ENCODE measurements at regions not wholly inside any gene's neighbourhood (a gene's known extent, or its start where the extent isn't known, plus 50 kb on each side); places are given as distances from the start of the nearest gene placed in this dataset.
"Not testable (repeated sequence)": the region's sequence is repeated elsewhere in the genome, so short reads cannot be mapped to it uniquely, and the experiment has no call there.

DNA sequence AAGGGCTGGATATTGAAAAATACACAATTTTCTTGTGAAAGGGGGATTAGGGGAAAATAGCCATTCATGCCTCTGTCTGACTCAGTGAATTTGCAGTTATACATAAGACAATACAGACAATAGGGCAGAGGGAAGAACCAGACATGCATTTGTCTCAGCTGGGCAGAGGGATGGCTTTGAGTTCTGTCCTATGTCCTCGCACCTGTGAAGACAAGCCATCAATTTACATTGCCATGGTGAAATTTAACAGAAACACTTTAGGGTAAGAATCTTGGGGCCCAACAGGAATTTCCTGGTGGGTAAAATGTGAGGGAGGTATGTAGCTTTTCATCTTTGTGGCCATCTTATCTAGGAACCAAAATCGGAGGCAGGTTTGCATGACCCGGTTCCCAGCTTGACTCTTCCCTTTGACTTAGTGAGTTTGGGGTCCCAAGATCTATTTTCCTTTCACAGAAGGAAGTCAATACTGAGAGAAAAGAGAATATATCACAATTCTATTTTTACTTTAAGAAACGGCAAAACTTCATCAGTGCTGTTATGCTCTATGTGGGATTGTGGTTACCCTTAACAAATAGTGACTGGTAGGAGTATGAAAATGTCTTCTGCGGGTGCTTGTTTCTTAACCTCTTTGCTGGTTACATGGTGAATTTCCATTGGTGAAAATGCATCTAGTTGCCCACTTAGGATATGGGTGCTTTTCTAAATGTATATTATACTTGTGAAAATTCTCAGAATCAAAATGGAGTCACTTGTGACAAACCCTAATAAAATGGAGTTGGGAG is 221.8 kb downstream of the SPP2 start:
- no peak for DNase-seq

DNA sequence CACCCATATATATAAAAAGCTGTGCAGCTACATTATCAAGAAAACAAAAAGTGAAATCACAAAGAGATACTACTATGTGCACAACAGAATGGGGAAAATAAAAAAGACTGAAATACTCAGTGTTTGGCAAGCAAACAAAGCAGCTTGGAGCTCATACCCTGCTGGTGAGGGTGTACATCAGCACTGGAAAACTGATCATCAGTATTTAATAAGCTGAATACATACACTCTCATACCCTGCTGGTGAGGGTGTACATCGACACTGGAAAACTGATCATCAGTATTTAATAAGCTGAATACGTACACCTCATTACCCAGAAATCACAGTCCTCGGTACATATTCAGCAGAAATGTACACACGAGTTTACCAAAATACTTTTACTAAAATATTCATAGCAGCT is 220.8 kb downstream of the SPP2 start:
- DNase-seq: no peak

DNA sequence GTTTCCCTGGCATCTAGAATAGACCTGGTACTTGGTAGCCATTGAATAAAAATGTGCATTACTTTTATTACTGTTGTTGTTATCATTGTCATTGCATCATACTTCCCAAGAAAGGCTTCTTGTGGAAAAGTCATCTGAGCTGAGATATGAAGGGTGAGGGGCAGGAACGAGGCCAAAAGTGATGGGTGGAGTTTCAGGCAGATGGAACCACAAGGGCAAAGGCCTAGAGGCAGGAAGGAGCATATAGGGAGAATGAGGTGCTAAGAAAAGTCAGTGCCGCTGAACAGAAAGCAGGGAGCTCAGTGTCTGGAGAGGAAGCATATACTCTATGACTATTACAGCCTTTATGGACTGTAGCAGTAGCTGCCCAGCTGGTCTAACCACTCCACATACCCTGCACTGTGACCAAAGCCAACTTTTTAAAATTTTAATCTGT is 219.3 kb downstream of the SPP2 start:
- no peak for DNase-seq

DNA sequence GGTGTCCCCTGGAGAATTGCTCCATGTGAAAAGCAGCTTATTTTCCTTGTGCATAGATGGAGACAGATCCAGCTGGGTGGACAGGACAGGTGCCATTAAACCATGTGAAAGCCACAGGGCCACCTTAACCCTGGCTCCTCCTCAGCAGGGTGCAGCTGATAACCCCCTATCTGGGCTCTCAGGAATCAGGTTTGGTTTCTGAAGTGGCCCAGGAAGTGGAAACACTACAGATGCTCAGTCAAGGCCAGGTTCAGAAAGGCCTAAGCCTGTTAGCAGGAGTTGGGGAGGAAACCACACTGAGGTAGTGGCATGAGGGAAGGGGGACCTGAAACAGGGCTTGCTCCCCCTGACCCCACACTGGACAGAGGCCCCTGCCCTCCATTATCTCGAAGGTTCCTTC is 217.0 kb downstream of the SPP2 start:
- no peak for DNase-seq

DNA sequence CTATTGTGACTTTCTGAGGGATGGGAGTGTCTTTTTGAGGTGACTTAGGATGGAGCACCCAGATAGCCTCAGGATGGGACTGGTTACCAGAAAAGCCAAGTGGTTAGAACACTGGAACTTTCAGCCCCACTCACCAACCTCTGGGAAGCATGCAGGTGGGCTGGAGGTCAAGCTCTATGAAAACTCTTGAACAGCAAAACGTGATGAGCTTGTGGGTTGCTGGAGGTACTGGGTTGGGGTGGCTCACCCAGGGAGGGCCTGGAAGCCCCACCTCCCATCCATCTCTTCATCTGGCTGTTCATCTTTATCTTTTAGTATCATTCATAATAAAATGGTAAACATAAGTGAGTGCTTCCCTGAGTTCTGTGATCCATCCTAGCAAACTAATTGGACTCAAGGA is 216.4 kb downstream of the SPP2 start:
- no peak for DNase-seq

DNA sequence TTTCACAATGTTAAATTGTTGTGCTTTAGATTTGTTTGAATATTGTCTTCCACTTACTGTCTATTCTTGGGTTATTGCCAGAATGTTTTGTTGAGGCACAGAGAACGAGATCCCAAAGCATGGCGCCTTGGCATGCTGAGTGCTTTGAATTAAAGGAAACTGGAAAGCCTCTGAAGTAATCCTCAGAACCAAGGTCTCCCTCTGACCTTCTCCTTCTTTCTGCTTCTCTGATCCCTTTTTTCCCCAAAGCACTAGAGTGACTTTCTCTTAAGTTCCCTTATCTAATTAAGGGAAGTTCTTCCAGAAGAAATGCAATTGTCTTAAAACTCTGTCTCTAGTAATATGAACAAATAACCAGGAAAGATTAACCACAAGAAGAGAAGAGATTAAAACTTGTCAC is 214.7 kb downstream of the SPP2 start:
- no peak for DNase-seq

DNA sequence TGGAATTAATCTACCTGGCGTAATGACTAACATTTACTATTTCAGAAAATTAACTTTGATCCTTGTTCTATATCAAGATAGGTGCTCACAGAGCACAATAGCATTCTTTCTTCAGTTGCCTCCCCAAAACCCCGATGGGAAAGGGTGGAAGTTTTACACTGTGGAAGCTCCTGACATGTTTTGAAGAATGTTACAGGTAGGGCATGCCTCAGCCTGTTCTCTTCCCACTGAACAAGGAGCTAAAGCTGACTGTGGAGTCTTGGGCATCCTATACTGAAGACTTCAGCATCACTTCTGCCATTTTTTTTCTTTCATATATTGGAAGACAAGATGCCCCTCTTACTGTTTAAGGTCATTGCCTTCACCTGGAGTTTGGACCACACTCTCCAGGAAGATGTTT is 211.2 kb downstream of the SPP2 start:
- no peak for DNase-seq

DNA sequence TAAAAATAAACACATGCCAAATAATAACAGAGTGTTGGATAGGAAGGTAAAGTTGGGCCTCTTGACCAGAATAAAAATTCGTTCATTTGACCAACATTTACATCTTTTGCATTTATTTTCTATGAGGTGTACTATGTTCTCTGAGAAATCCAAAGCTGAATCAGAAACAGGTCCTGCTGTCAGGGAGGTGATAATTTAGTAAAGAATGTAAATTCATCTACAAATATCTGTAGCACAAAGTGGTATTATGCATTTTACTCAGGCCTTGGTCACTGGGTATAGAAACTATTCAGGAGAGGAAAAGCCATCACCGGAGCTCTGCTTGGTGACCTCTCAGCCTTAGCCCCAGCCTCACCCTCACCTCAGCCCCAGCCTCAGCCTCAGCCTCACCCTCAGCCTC is 208.9 kb downstream of the SPP2 start:
- no peak for DNase-seq

DNA sequence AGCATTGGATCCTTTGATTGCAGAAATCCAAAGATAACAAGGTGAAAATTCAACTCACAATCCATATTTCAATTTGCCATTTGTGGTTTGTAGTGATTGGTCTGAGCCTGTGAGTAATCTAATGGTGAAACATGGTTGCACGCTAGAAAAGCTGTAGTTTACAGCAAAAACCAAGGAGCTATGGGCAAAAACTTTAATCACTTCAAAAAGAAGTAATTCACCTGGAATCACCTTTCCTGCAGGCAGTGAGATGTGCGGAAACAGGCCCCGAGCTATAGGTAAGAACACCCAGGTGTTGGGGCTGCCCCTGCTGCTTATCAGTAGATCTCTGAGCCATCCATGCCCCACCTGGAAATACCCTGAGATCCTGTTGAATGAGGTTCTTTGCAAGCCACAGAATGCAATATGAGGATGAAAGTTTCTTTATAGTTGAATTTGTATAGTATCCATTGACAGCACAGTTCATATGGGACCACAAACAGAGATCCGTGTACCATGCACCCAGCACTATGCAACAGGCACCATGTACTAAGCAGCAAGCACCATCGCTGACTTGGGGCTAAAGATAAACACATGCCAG is 208.2 kb downstream of the SPP2 start:
- no peak for DNase-seq

DNA sequence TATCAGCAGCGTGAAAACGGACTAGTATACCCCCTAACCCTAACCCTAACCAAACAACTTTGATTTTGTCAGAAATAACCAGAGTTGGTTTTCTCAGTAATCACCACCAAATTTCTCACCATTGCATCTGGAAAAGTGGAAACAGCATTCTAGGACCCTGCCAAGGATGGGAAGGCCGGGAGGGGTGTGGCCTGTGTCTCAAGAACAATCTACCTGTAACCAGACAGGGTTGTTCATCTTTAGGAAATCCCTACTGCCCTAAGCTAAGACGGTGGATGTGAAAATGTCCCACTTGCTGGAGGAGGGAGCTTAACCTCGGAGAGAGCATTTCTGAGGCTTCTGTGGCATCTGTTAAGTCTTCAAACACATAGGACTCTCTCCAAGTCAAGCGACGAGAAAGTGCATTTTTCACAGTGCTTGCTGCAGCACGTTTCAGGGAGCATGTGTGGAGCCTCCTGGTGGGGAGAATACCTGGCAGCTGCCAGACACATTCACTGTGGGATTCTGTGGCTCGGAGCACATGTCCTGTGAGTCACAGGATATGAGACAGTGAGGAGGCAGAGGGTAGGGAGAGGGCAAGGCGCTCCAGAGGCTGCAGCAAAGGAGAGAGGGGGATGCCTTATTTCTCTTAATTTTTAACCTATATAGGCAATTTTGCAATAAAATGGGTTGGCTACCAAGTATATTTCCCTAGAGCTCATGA is 207.5 kb downstream of the SPP2 start:
- peak; percentile 29 for DNase-seq

DNA sequence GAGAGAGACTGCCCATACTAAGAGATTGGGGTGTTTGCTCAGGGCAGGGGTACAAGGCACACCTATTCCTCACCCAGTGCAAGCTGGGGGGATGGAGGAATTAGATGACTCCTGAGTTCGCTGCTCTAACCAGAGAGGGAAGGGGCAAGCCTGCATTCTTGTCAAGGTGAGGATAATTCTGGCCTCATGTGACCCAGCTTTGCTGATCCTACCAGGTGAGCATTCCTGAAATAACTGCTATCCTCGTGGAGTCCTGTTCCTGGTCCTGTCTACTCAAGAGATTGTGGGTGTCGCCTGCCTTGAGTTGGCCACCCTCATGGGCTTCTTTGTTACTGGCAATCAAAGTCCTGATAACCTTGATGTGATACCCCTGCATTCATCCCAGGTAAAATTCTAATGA is 206.0 kb downstream of the SPP2 start:
- no peak for DNase-seq

DNA sequence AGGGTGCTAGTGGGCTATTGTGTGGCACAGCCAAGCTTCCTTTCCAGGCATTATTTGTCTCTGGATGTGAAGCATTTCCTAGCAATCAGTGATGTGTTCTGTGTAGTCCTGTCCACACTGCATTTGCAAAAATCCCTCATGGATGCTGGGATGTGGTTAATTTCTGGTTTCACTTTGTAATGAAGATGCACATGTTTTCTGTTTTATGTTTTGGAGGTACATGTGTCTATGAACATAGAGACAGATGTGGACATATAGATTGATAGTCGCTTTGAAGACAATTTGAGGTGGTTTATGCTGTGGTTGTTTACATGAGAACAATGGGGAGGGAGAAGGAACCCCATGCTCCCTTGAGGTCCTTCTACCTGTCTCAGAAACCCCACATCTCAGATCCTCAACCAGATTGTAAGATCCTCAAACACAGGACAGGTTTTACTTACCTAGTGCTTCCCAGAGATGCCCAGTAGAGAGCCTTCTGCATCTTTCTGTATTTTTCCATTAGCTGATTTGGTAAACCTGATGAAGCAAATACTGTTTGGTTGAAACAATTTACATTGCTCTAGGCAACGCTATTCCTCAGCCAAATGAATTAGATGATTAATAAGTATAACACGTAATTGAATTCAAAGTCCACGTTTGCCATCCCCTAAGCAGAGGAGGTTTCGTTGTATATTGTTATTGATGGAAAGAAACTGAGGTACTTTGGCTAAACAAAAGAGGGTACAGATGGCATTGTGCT is 204.4 kb downstream of the SPP2 start:
- no peak for DNase-seq

DNA sequence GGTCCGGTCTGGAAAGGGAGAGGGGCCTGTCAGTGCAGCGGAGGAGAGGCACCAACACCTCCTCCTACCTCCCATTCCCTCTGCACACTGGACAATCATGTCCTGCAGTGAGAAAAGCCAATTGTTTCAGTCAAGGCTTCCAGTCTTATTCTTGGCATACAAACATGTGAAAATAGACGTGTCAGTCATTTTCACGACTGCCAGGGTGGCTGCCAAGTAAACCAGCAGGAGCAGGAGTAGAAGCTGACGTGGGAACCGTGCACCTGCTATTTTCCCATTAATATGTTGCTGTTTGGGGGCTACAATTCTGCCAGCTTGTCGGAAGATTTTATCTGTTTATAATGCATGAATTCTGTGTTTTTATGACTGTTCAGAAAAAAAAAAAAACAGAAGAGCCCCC is 202.3 kb downstream of the SPP2 start:
- DNase-seq: no peak

DNA sequence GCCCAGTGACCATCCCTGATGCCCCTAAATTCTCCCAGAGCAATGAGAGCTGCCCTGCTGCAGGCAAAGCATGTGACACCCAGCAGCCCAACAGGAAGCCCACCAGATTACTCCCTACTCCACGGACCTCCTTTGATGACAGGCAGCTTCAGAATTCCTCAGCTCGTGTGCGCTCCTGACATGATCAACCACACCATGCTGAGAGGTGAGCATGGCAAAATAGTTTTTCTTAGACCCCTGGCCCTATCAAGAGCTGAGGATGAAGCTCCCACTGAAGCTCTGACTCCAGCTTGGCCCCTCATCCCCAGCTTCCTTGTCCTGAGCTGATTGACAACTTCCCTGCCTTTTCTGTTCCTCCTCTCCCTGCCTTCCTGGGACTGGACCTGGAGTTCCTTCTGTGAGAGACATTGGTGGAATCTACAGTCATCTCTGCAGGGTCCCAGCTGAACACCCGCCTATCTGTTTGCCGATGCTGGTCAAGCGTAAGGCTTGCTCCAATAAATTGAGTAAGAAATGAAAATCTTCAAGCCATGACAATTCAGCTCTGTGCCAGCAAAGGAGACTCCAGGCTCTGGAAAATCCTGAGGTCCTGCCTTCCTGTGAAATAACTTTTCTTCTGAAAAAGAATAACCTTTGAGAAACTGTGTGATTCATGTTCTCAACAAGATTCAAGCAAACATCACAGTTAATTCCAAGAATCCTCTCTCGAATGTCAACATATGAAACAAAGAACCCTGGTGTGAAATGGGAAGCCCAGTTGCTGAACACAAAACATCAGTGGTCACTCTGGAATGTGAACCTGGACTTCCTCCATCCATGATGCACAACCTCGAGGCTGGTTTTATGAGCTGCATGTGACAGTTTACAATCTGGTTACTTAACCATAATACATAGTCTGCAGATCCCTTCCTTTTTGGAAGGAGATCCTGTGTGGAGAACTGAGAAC is 201.1 kb downstream of the SPP2 start:
- no peak for DNase-seq

DNA sequence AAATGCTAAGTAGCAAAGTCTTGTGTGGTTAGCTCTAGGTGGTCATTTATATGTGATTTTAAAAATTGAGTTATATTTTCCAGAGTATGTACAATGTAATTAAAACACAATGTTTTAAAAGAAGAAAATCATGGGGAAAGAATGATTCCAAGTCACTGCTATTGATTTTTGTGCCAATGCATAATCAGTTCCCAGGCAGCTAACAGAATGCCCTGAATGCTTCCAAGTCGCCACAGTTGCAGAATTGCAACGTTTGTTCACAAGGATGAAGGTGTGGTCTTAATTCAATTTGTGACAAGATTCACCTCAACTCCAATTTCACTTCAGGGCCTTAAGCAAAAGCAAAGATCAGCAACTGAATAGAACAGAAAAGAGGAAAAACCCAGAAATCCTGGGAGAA is 200.4 kb downstream of the SPP2 start:
- DNase-seq: no peak

DNA sequence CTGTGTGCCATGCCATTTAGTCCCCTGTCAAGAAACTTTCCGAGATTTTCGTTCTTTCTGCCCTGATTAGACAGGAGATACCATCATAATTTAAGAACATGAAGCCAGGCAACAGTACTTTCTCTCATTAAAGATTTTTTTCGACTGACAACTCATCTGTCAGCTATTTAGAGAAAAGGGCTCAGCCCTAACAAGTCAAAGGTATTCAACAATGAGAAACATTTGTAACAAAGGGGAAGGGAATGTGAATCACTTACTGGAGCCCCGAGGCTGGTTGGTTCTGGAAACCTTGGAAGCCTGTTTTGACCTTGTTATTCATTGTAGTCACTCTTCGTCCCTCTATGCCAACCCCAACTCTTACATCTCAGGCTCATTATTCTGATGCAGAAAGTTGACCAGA is 199.4 kb downstream of the SPP2 start:
- no peak for DNase-seq

DNA sequence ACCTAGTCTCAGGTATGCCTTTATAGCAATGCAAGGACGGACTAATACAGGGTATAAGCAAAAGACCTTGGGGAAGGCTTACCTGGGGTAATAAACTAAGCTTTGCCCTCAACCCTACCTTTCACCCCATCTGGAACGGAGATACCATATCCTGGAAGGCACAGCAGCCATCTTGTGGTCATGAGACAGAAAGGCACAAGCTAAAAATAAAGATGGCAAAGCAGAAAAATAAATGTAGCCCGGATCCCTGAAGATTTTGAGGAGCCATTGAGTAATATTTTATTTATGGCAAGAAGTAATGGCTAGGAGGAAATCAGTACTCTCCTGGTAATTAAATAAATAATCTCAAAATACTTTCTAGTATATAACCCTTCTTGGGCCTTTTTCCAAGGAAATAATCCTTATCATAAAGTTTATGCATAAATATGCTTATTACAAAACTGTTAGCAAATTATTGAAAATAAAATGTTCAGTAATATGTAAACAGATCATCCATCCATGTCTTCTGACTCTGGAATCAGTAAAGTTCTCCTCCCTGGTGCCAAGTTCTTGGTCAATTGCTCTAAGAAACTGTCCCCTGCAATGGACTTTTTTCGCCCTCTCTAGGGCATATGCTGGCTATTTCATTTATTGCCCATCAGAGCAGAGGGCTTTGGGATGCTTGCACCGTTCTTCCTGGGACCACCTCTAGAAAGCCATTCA is 198.7 kb downstream of the SPP2 start:
- no peak for DNase-seq

DNA sequence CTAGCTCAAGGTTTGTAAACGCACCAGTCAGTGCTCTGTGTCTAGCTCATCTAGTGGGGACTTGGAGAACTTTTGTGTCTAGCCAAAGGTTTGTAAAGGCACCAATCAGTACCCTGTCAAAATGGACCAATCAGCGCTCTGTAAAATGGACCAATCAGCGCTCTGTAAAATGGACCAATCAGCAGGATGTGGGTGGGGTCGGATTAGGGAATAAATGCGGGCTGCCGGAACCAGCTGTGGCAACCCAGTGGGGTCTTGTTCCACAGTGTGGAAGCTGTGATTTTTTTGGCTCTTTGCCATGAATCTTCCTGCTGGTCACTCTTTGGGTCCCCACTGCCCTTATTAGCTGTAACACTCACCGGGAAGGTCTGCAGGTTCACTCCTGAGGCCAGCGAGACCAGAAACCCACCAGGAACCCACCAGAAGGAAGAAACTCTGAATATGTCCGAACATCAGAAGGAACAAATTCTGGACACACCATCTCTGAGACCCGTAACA is 197.8 kb downstream of the SPP2 start:
- DNase-seq: not testable (repeated sequence)

DNA sequence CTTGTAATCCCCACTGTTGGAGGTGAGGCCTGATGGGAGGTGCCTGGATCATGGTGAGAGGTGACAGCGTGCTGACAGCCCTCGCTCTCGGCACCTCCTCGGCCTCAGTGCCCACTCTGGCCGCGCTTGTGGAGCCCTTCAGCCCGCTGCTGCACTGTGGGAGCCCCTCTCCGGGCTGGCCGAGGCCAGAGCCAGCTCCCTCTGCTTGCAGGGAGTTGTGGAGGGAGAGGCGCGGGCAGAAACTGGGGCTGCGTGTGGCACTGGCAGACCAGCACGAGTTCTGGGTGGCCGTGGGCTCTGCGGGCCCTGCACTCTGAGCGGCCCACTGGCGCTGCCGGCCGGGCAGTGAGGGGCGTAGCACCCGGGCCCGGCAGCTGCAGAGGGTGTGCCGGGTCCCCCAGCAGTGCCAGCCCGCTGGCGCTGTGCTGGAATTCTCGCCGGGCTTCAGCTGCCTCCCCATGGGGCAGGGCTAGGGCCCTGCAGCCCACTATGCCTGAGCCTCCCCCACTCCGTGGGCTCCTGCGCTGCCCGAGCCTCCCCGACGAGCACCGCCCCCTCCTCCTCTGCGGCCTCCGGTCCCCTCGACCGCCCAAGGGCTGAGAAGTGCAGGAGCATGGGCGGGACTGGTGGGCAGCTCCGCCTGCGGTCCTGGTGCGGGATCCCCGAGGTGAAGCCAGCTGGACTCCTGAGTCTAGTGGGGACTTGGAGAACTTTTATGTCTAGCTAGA is 197.1 kb downstream of the SPP2 start:
- DNase-seq: no peak

DNA sequence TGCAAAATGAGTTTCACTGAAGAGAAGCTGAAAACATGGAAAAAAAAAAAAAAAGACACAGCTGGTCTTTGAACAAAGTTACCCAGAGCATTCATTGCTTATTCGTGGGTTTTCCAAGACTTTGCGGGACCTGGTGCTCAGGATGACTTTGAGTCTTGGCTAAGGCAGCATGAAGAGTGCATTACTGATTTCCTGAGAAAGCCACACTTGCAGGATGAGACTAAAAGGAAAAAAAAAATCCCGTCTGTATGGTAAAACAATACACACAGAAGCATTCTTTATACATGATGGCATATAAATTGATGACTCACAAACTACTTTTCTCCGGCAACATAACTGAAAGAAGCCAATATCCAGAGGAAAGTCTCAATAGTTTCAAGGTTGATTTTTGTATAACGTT is 195.4 kb downstream of the SPP2 start:
- no peak for DNase-seq
